ENCODE measurements at regions not wholly inside any gene's neighbourhood (a gene's known extent, or its start where the extent isn't known, plus 50 kb on each side); places are given as distances from the start of the nearest gene placed in this dataset.

DNA sequence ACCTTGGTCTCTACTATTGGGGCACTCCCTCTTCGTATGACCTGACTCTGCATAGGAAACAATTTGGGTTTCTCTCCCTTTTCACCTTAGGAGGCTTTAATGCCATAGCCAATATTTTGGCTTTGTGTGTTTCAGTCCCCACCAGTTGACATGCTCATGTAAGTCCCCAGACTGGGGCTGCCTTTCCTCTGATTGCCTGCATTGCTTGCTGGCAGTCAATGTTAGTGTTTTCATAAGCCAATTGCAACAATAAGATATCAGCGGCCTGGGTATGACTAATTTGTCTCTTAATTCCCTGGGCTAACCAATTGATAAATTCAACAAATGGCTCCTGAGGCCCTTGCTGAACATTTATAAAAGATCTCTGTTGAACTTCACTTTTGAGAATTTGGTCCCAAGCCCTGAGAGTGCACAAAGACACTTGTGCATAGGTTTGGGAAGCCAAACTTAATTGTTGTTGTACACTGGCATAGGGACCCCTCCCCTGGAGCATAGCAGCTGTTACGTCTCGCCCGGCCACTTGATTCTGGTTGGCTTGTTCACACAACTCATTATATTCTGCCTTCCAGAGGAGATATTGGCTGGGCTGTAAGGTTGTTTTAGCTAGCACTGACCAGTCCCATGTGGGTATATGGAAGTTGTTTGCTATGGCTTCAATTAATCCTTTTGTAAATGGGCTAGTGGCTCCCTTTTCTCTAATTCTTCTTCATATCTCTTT lies 206.2 kb downstream of the PABPC4L start:
- Histone ChIP-seq H3K36me3 (replicated peaks in 1 of 2; ENCODE audit: control insufficient read depth in 1 of 2, insufficient read depth in 2 of 2, low read length in 1 of 2) (no peaks in the 10 kb centered on the region), H2AFZ (ENCODE audit: low read depth) (no peak overlapping the region), H3K4me1 (ENCODE audit: control insufficient read depth in 1 of 2, insufficient read depth in 2 of 2, low read depth in 1 of 2, low read length in 1 of 2) (no peaks in the 10 kb centered on the region), H3K4me2 (no peak overlapping the region), H3K27me3 (ENCODE audit: insufficient read depth) (no peaks in the 10 kb centered on the region), H4K20me1 (ENCODE audit: insufficient read depth) (no peaks in the 10 kb centered on the region), H3F3A (replicated peaks; ENCODE audit: insufficient read depth) (no peaks in the 10 kb centered on the region), H3K9ac (no peak overlapping the region), H3K27ac (ENCODE audit: low read depth in 2 of 2, low read length in 1 of 2) (no peak overlapping the region), H3K9me2 (no peaks in the 10 kb centered on the region), H3K79me2 (ENCODE audit: insufficient read depth) (no peaks in the 10 kb centered on the region), H3K4me3 (ENCODE audit: low read depth in 2 of 2, low read length in 1 of 2) (no peak overlapping the region), H3K9me3 (no peaks in the 10 kb centered on the region)
- POLR2A ChIA-PET, result no interaction called here
- TF ChIP-seq TAF1 (IDR thresholded peaks at IDR 0.05; ENCODE audit: borderline replicate concordance, low read depth, low read length) (no peak), SIN3A (IDR thresholded peaks at IDR 0.05; ENCODE audit: borderline replicate concordance, low read depth, low read length) (no peak), ELF1 (IDR thresholded peaks at IDR 0.05) (no peak), FOXM1 (IDR thresholded peaks at IDR 0.05; ENCODE audit: low read depth) (no peak), RAD21 (IDR thresholded peaks at IDR 0.05; ENCODE audit: low read length) (no peak), CHD2 (IDR thresholded peaks at IDR 0.05; ENCODE audit: low read length, partially characterized antibody) (no peak)
- CTCF ChIA-PET, result no interaction called here
- no peak for DNase-seq
- WGBS (ENCODE audit: low lambda C conversion rate), result 26% methylated on average over 5 of the region's 5 CpGs

DNA sequence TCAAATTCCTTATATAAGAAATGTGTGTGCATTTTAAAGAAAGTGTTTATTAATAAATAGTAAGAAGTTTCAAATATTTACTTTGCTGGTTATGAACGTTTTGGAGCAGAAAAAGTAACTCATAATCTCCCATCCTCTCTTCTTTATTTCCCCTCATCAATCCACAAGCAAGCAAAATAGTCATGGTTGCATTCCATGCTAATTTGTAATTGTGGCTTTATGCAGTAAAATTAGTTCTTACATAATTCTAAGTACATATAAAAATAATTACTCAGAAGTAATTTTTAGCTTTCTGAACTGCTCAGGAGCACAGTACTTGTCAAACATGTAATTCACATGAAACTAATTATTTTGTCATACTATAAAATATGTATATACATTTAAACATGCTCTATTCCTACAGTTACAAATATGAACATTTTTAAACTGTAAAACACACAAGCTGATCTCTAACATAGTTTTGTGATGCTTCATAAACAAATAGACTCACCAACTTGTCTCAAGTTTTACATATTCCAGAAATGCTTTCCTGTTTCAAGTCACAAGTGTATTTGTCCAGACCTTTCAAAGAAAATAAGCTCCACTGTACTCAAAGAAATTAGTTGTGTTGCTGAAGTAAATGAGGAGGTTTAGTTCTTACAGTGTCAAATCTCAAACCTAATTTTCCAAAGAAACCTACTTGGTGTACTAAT lies 218.9 kb downstream of the PABPC4L start:
- 2% methylated on average over 1 of the region's 1 CpG for WGBS (ENCODE audit: low lambda C conversion rate)
- CTCF ChIA-PET, result no interaction called here

More for the DNA sequence above, 218.9 kb downstream of the PABPC4L start:
- no peaks in the 10 kb centered on the region for H3K27me3 ChIP-seq (ENCODE audit: insufficient read depth)
- H3K9me2 ChIP-seq, result no peaks in the 10 kb centered on the region
- peak overlapping the region in 1 of 2 experiments; percentile 34; a peak in 1 of 4 replicates for H3K27ac ChIP-seq (ENCODE audit: low read depth in 2 of 2, low read length in 1 of 2)
- H3K9me3 ChIP-seq, result no peaks in the 10 kb centered on the region
- H4K20me1 ChIP-seq (ENCODE audit: insufficient read depth), result no peaks in the 10 kb centered on the region
- no peak for DNase-seq
- POLR2A ChIA-PET, result no interaction called here
- TF ChIP-seq ZBTB33 (IDR thresholded peaks at IDR 0.05; ENCODE audit: borderline replicate concordance, low read depth) (no peak), RCOR1 (IDR thresholded peaks at IDR 0.05; ENCODE audit: low read length) (no peak), YY1 (IDR thresholded peaks at IDR 0.05; ENCODE audit: low read depth) (no peak), MXI1 (IDR thresholded peaks at IDR 0.05; ENCODE audit: low read depth, low read length) (no peak), RAD21 (IDR thresholded peaks at IDR 0.05; ENCODE audit: low read length) (no peak), POLR2AphosphoS5 (IDR thresholded peaks at IDR 0.05; ENCODE audit: low read depth, low read length) (no peak), USF2 (IDR thresholded peaks at IDR 0.05; ENCODE audit: borderline replicate concordance, low read depth, low read length) (no peak), NRF1 (IDR thresholded peaks at IDR 0.05; ENCODE audit: low read depth, low read length) (no peak), CHD2 (IDR thresholded peaks at IDR 0.05; ENCODE audit: low read length, partially characterized antibody) (no peak), TCF12 (IDR thresholded peaks at IDR 0.05) (no peak), MEF2A (IDR thresholded peaks at IDR 0.05; ENCODE audit: borderline replicate concordance, low read depth) (no peak), FOXJ3 (CRISPR knock-in tag; IDR thresholded peaks at IDR 0.05) (no peak), REST (IDR thresholded peaks at IDR 0.05; ENCODE audit: low read depth, low read length) (no peak), FOXM1 (IDR thresholded peaks at IDR 0.05; ENCODE audit: low read depth) (no peak)
- no peaks in the 10 kb centered on the region for H3K79me2 ChIP-seq (ENCODE audit: insufficient read depth)
- H3K4me3 ChIP-seq (ENCODE audit: low read depth in 2 of 2, low read length in 1 of 2), result no peak overlapping the region
- no peaks in the 10 kb centered on the region for H3K36me3 ChIP-seq (replicated peaks in 1 of 2; ENCODE audit: control insufficient read depth in 1 of 2, insufficient read depth in 2 of 2, low read length in 1 of 2)
- H3F3A ChIP-seq (replicated peaks; ENCODE audit: insufficient read depth), result no peaks in the 10 kb centered on the region
- no peak overlapping the region for H3K4me2 ChIP-seq
- H2AFZ ChIP-seq (ENCODE audit: low read depth), result no peak overlapping the region
- H3K4me1 ChIP-seq (ENCODE audit: control insufficient read depth in 1 of 2, insufficient read depth in 2 of 2, low read depth in 1 of 2, low read length in 1 of 2), result no peaks in the 10 kb centered on the region; a peak in 1 of 4 replicates
- H3K9ac ChIP-seq, result no peak overlapping the region
